GM12878 (cell line): ENCODE measurements at regions not wholly inside any gene's neighbourhood (a gene's known extent, or its start where the extent isn't known, plus 50 kb on each side); places are given as distances from the start of the nearest gene placed in this dataset.

ENCODE experiments used
- EP300 ChIP-seq, 2 experiments: fragments of 150-350 bp in 1 of 2; IDR thresholded peaks; 2 replicates each; pipeline ENCODE4 v1.6.1; 2011 to 2012; ENCODE audit warnings: low read depth in 2 of 2, low read length in 2 of 2, borderline replicate concordance in 1 of 2, improper control_type of control experiment in 1 of 2, inconsistent platforms in 1 of 2; ENCODE audit not compliant: control insufficient read depth in 1 of 2
- FOXM1 ChIP-seq: IDR thresholded peaks from 2 replicates; pipeline ENCODE4 v1.6.1; 2012; ENCODE audit warnings: low read depth, mild to moderate bottlenecking, inconsistent platforms, low read length, moderate library complexity
- POLR2A ChIP-seq: IDR thresholded peaks from 2 replicates; pipeline ENCODE4 v1.6.1; 2011; ENCODE audit warnings: low read depth, mild to moderate bottlenecking, low read length
- SMAD1 ChIP-seq: fragments of 450-650 bp; IDR thresholded peaks from 2 replicates; pipeline ENCODE4 v1.6.1; 2018; ENCODE audit warnings: mild to moderate bottlenecking, low read depth; ENCODE audit not compliant: partially characterized antibody
- SP1 ChIP-seq: IDR thresholded peaks from one replicate; pipeline ENCODE4 v1.6.1; 2011; ENCODE audit warnings: low read depth, low read length
- TF ChIP-seq, protein P1 (sequence below), 3 experiments: IDR thresholded peaks in 2 of 3; conservative IDR thresholded peaks in 1 of 3; 2 replicates each; pipeline ENCODE4 v1.5.1; 2011; ENCODE audit warnings: low read depth in 3 of 3, low read length in 3 of 3, mild to moderate bottlenecking in 3 of 3, control low read depth in 2 of 3, moderate library complexity in 2 of 3, inconsistent platforms in 1 of 3, mixed read lengths in 1 of 3; ENCODE audit not compliant: control insufficient read depth in 2 of 3, insufficient read depth in 1 of 3; ENCODE audit errors: extremely low read depth in 1 of 3

- no peak for TF ChIP-seq EP300 (IDR thresholded peaks at IDR 0.05; ENCODE audit: borderline replicate concordance in 1 of 2, control insufficient read depth in 1 of 2, low read depth in 2 of 2, low read length in 2 of 2)
- TF ChIP-seq SMAD1 = no peak
- TF ChIP-seq, protein P1, sequence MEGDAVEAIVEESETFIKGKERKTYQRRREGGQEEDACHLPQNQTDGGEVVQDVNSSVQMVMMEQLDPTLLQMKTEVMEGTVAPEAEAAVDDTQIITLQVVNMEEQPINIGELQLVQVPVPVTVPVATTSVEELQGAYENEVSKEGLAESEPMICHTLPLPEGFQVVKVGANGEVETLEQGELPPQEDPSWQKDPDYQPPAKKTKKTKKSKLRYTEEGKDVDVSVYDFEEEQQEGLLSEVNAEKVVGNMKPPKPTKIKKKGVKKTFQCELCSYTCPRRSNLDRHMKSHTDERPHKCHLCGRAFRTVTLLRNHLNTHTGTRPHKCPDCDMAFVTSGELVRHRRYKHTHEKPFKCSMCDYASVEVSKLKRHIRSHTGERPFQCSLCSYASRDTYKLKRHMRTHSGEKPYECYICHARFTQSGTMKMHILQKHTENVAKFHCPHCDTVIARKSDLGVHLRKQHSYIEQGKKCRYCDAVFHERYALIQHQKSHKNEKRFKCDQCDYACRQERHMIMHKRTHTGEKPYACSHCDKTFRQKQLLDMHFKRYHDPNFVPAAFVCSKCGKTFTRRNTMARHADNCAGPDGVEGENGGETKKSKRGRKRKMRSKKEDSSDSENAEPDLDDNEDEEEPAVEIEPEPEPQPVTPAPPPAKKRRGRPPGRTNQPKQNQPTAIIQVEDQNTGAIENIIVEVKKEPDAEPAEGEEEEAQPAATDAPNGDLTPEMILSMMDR (IDR thresholded peaks at IDR 0.05 in 2 of 3, conservative IDR thresholded peaks at IDR 0.05 in 1 of 3; ENCODE audit: control insufficient read depth in 2 of 3, extremely low read depth in 1 of 3, insufficient read depth in 1 of 3, low read depth in 3 of 3, low read length in 3 of 3) = no peak
- no peak for TF ChIP-seq POLR2A
- no peak for TF ChIP-seq FOXM1
- TF ChIP-seq SP1 = no peak
Observed at GRCh38 chr2:149702571-149702970, 115.0 kb upstream of the MMADHC start.
